Choroid plexus epithelial cell (primary cell): ENCODE measurements at regions not wholly inside any gene's neighbourhood (a gene's known extent, or its start where the extent isn't known, plus 50 kb on each side); places are given as distances from the start of the nearest gene placed in this dataset.

Source experiments
- DNase-seq: peaks from one replicate; pipeline ENCODE4 v3.0.0-alpha.2; 2010; ENCODE audit warnings: low read depth
- H3K4me3 ChIP-seq: 2 replicates; pipeline ENCODE4 v1.5.1; 2011; ENCODE audit warnings: low read depth, mild to moderate bottlenecking, control low read depth, low read length, moderate library complexity
- CTCF ChIP-seq: conservative IDR thresholded peaks from 2 replicates; pipeline ENCODE4 v1.5.1; 2011; ENCODE audit warnings: low read depth, mild to moderate bottlenecking, control low read depth, inconsistent platforms, low read length, moderate library complexity

GRCh38 chr9:117875886-117876285, 171.7 kb downstream of the TLR4 start:
- no peak overlapping the region for H3K4me3 ChIP-seq
- no peak for DNase-seq
- no peak for TF ChIP-seq CTCF

GRCh38 chr9:117882171-117882570, 178.0 kb downstream of the TLR4 start:
- no peak for DNase-seq
- TF ChIP-seq CTCF, result no peak
- no peak overlapping the region for H3K4me3 ChIP-seq

GRCh38 chr9:117886616-117887015, 182.4 kb downstream of the TLR4 start:
- DNase-seq, result no peak
- TF ChIP-seq CTCF, result no peak
- H3K4me3 ChIP-seq, result no peak overlapping the region

DNA sequence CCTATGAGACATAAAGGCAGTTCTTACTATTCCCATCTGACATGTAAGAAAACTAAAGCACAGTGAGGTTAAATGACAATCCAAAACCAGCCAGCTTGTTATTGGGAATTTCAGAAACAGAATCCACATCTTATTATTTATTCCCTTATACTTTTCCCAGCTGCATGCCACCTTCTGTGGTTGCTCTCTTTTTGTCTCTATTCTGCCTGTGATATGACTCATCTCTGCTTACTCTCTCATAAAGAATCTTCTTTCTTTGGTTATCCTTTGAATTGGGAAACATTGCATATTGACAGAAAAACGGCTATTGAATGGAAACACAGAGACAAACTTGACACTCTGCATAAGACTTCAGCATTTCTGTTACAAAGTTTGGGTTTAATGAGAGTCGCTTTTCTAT, 183.2 kb downstream of the TLR4 start:
- no peak for TF ChIP-seq CTCF
- no peak overlapping the region for H3K4me3 ChIP-seq
- DNase-seq, result peak; percentile 0

- no peak overlapping the region for H3K4me3 ChIP-seq
- DNase-seq, result no peak
- TF ChIP-seq CTCF, result no peak
Measured at GRCh38 chr9:117887941-117888340, 183.7 kb downstream of the TLR4 start.

GRCh38 chr9:117903453-117903852, 199.2 kb downstream of the TLR4 start:
- TF ChIP-seq CTCF, result no peak
- DNase-seq, result no peak
- H3K4me3 ChIP-seq, result no peak overlapping the region

DNA sequence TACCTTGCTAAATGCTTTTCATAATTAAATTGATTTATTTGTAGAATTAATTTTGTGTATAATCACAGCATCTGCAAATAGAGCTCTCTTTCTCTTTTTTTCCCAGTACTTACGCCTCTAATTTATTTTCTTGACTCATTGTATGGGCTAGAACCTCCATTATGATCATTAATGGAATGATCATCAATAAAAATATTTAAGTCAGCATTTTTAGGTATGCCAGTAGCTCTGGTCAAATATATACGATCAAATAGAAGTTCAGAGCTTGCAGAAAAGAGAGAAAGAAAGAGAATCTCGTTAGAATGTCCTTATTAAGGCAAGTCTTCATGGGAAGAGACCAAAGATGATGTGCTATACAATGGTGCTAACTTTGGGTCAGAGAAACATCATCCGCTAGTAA, 202.6 kb downstream of the TLR4 start:
- TF ChIP-seq CTCF, result no peak
- no peak for DNase-seq
- no peak overlapping the region for H3K4me3 ChIP-seq
